Skin of body (tissue), 1 donor: ENCODE measurements at regions not wholly inside any gene's neighbourhood (a gene's known extent, or its start where the extent isn't known, plus 50 kb on each side); places are given as distances from the start of the nearest gene placed in this dataset.

ENCODE experiments used
- DNase-seq: peaks from one replicate; lab custom pipeline; 2025; lab: John Stamatoyannopoulos, UW

DNA sequence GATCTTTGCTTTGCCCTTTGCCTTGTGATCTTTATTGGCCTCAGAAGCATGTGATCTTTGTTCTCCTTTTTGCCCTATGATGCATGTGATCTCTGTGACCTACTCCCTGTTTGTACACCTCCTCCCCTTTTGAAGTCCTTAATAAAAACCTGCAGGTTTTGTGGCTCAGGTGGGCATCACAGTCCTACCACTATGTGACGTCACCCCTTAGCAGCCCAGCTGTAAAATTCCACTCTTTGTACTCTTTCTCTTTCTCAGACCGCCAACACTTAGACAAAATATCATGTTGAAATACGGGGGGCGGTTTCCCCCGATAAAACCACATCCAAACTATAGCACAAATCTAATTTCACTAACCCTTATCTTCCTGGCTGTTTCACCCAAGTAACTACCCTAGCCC lies 76.7 kb upstream of the RAPGEF4 start:
- DNase-seq = no peak

DNA sequence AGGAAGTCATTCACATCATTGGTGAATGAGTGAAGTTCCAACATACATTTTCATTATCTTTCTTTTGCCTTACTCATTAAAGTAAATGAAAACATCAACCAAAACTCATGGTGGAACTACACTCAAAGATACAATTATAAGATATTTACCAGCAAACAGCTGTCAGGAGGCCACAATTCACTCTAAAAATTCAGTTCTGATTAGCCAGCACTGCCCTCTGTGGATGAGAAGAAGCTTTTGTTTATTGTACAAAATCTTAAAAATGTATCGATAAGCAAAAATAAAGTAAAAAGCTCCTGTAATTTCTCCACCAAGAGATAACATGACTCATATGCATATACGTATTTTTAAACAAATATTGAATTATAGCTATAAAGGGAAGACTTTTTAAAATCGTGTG lies 73.5 kb upstream of the RAPGEF4 start:
- no peak for DNase-seq

GRCh38 chr2:172664766-172665165 lies 70.9 kb upstream of the RAPGEF4 start:
- DNase-seq = no peak

DNA sequence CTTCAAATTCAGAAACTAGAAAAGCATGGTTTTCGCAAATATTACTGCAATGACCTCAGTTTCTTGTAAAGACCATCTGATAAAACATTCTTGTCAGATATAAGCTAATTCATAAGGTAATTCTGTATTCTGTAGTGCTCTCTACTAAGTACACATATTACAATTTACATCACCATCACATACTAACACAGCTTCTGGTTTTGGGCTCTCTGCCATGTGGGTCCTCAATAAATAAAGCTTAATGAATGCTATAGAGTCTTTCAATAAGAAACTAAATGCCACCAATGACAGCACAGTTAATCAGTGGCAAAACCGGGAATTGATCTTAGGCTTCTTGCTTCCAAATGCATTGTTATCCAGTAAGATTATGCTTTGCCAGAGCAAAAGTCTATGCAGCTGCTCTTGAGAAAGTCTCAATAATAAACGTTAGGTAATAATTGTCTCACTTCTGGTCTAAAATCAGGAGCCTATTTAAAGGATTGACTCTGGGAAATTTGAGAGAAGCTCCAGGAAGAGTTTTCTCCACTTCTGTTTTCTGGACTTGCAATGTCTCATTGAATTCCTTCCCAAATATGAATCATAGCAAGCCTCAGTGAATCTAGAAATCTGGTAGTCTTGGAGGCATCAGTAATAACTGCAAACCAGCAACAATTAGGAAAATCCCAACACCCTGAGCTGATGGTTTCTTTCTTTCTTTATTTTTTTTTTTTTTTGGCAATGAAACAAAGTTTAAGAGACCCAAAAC lies 67.9 kb upstream of the RAPGEF4 start:
- no peak for DNase-seq

DNA sequence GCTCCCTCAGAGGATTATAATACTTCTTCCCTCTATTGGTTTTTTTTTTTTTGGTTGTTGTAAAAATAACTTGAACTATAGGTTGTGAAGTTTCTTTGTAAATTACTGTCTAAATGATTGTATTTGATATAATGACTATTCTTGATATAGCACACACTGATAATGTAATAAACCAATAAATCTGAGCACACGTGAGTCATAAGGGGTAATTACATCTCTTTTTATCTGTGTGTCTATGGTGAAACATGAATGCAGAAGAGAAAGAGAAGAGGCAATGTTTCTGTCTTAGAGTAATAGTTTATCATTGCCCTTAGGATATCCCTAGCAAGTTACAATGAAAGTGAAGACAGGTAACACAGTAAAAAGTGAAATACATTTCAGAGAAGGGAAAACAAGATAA lies 64.1 kb upstream of the RAPGEF4 start:
- DNase-seq = no peak

GRCh38 chr2:172672114-172672513 lies 63.5 kb upstream of the RAPGEF4 start:
- no peak for DNase-seq

DNA sequence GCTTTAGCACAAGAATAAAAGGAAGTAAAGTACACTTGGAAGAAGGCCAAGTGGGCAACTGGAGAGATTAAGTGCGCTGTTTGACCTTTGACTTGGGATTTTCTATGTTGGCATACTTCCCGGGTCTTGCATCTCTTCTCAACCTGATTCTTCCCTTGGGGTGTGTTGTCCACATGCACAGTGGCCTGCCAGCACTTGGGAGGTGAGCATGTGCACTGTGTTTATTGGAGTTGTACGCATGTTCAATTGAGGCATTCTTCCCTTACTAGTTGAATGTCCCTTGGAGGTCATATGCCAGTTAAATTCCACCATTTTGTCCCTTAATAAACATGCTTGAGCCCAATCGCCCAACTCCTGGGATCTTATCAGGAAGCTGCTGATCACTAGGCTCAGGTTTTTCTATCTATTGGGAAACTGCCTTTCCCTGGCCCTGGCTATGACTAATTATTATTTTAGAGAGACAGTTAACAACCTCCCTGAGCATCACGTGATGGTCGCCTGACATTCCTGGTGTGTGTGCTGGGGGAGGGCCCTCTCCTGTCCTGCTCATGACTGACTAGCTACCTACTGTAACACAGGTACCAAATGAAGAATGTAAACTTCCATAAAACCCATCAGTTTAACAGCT lies 62.5 kb upstream of the RAPGEF4 start:
- DNase-seq = no peak

GRCh38 chr2:172674034-172674967 lies 61.3 kb upstream of the RAPGEF4 start:
- no peak for DNase-seq

- DNase-seq = no peak
These were observed 60.7 kb upstream of the RAPGEF4 start for GRCh38 chr2:172674968-172675303.

- no peak for DNase-seq
These were observed 58.3 kb upstream of the RAPGEF4 start for GRCh38 chr2:172677363-172677762.

DNA sequence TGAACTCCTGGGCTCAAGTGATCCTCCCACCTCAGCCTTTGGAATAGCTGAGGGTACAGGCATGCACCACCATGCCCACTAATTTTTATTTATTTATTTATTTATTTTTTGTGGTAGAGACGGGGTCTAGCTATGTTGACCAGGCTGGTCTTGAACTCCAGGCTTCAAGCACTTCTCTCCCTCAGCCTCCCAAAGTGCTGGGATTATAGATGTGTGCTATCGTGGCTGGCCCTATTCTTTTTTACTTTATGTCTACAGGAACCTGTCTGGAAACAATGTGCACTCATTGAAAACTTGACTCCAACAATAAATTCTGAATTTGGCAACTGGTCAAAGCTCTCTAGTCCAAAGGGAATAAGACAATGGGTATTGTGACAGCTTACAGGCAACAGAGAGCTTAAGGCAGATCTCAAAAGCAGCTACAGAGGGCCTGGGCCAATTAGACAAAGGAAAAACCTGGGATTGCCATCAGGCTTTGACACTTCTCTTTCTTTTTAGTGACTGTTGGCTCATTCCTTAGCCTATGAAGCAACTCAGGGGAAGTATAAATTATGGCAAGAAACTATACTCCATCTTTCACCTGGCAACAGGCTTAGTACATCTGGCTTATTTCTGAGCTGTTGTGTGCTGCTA lies 55.1 kb upstream of the RAPGEF4 start:
- DNase-seq = peak; percentile 62

GRCh38 chr2:172685467-172685866 lies 50.2 kb upstream of the RAPGEF4 start:
- DNase-seq = no peak
